GM12865 (cell line): ENCODE measurements at regions not wholly inside any gene's neighbourhood (a gene's known extent, or its start where the extent isn't known, plus 50 kb on each side); places are given as distances from the start of the nearest gene placed in this dataset.

Source experiments
- DNase-seq: peaks from one replicate; pipeline ENCODE4 v3.0.0; 2010; ENCODE audit warnings: low read depth
- H3K4me3 ChIP-seq: 2 replicates; pipeline ENCODE4 v1.5.1; 2011; ENCODE audit warnings: mild to moderate bottlenecking, low read depth, low read length, control low read depth
- CTCF ChIP-seq: IDR thresholded peaks from 2 replicates; pipeline ENCODE4 v1.5.1; 2011; ENCODE audit warnings: low read length, control low read depth, low read depth, inconsistent platforms; ENCODE audit not compliant: insufficient read depth; ENCODE audit errors: missing control alignments

DNA sequence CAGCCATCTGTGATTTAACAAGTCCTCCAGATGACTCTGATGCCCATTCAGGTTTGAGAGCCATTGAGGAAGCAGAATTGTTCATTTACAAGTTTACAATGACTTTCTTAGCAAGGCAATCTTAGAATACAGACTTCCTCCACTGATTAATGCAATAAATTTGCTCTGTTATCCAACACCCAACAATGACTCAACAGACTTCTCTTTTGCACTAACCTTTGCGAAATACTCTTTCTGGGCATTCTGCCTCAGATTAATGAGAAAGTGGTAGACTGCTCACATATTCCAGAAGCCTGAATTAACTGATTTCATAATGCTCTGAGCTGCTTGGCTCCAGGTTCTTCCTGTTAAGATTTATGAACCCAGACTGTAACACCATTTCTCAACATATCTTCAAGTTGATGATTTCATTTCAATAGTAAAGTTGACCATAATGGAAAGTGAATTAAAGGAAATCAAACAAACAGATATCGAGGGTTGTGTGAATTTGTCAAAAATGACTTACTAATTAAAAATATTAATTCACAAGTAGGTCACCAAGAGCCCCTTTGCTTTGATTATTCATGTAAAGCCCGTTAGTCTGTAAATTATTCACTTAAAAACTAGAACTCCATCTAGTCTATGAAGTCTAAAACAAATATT lies 70.5 kb upstream of the BLID start:
- no peak for TF ChIP-seq CTCF
- no peak for DNase-seq
- no peak overlapping the region for H3K4me3 ChIP-seq

- TF ChIP-seq CTCF, result no peak
- DNase-seq, result no peak
- H3K4me3 ChIP-seq, result no peak overlapping the region
Observed at GRCh38 chr11:122183933-122184332, 67.9 kb upstream of the BLID start.

GRCh38 chr11:122181893-122182292 lies 65.9 kb upstream of the BLID start:
- DNase-seq, result no peak
- TF ChIP-seq CTCF, result no peak
- H3K4me3 ChIP-seq, result no peak overlapping the region

DNA sequence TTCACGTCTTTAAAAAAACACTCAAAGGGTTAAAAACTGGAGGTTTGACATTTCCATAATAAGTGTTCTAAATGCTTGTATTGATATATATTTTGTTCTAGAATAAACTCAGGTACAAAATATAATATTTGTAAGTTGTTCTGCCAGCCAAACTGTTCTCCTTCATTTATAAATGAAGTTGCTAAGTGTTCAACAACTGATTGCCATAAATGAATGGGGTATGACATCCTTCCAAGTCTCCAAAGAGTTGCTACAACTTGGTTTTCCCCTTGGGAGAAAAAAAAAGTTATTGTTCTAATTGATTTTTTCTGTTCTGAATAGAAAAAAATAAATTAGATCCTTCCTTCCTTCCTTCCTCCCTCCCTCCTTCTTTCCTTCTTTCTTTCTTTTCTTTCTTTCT lies 65.4 kb upstream of the BLID start:
- H3K4me3 ChIP-seq, result no peak overlapping the region
- TF ChIP-seq CTCF, result no peak
- no peak for DNase-seq

DNA sequence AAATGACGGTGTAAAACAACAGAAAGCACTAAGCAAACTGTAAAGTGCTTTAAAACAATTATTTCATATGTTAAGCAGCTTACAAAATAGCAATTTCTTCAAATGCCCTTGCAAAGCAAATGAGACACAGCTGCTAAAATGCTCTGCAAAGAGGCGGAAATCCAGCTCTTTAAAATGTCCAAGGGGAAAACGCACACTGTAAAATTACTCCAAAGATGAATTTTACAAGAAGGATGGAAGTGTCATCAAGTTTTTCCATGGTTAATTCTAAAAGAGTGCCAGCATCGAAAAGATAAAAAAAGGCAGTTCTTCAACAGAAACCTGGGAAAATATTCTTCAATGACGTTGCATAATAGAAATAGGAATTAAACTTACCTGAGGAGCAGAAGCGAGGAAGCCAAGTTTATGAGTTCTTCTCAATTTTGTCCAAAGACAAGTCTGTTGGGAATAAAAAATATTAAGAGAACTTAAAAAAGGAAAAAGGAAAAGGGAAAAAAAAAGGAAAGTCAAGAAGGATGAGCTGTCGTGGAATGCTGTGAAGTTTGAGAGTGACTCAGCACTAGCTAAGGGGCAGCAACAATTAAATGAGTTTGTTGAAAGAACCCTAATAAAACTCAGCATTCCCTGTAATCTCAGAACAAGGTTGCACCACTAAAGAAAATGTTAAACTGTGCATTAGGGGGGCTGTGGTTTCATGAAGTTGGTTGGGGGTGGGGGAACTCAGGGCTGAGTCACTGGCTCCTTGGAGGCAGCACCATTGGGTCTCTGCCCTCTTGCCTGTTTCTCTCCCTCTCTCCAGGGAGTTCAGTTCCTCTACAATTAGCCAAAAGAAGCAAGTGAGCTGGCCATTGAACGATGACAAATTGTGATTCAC lies 64.2 kb upstream of the BLID start:
- no peak for DNase-seq
- no peak for TF ChIP-seq CTCF
- H3K4me3 ChIP-seq, result no peak overlapping the region

GRCh38 chr11:122178795-122179194 lies 62.8 kb upstream of the BLID start:
- DNase-seq, result no peak
- no peak overlapping the region for H3K4me3 ChIP-seq
- no peak for TF ChIP-seq CTCF
